Esophagus muscularis mucosa (tissue), 4 donors: ENCODE measurements at regions not wholly inside any gene's neighbourhood (a gene's known extent, or its start where the extent isn't known, plus 50 kb on each side); places are given as distances from the start of the nearest gene placed in this dataset.

Experiments used
- EP300 ChIP-seq: sonication (generic); formaldehyde crosslinking; IDR thresholded peaks from one replicate; pipeline ENCODE4 v1.6.1; 2017; ENCODE audit warnings: antibody characterized with exemption
- POLR2A ChIP-seq: fragments of 450-650 bp; IDR thresholded peaks from one replicate; pipeline ENCODE4 v1.6.1; 2017; ENCODE audit warnings: antibody characterized with exemption, moderate library complexity, mild to moderate bottlenecking, low read depth
- TF ChIP-seq, protein P1 (sequence below), 3 experiments: fragments of 200-600 bp in 2 of 3; fragments of 450-650 bp in 1 of 3; sonication (generic) in 2 of 3; IDR thresholded peaks; one replicate each; pipeline ENCODE4 v1.5.1; 2017 to 2019; ENCODE audit warnings: antibody characterized with exemption in 3 of 3, mild to moderate bottlenecking in 2 of 3, moderate library complexity in 1 of 3

DNA sequence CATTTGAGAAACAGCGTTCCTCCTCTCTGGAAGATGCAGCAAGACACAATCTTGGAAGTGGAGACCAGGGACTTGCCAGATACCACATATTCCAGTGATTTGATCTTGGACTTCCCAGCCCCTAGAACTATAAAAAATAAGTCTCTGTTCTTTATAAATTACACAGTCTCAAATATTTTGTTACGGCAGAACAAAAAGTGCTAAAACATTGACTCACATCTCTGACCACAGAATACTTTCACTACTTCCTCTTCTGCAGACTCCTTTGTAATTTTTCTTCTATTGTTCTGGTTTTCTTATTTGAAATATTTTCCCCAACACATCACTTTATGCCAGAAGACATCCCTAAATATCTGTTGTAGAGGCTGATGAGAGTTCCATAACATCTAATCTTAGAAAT is 706.1 kb upstream of the CDH18 start:
- TF ChIP-seq, protein P1, sequence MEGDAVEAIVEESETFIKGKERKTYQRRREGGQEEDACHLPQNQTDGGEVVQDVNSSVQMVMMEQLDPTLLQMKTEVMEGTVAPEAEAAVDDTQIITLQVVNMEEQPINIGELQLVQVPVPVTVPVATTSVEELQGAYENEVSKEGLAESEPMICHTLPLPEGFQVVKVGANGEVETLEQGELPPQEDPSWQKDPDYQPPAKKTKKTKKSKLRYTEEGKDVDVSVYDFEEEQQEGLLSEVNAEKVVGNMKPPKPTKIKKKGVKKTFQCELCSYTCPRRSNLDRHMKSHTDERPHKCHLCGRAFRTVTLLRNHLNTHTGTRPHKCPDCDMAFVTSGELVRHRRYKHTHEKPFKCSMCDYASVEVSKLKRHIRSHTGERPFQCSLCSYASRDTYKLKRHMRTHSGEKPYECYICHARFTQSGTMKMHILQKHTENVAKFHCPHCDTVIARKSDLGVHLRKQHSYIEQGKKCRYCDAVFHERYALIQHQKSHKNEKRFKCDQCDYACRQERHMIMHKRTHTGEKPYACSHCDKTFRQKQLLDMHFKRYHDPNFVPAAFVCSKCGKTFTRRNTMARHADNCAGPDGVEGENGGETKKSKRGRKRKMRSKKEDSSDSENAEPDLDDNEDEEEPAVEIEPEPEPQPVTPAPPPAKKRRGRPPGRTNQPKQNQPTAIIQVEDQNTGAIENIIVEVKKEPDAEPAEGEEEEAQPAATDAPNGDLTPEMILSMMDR (IDR thresholded peaks at IDR 0.05) = no peak
- TF ChIP-seq EP300 (no peak), POLR2A (no peak)
